DMS114 treated with DMSO at 0.1 percent for 48 hours (cell line): ENCODE measurements at regions not wholly inside any gene's neighbourhood (a gene's known extent, or its start where the extent isn't known, plus 50 kb on each side); places are given as distances from the start of the nearest gene placed in this dataset.
"Not testable (repeated sequence)": the region's sequence is repeated elsewhere in the genome, so short reads cannot be mapped to it uniquely, and the experiment has no call there.

Experiments
- DNase-seq: peaks from one replicate; lab custom pipeline; 2025; ENCODE audit not compliant: unreplicated experiment; lab: John Stamatoyannopoulos, UW

GRCh38 chr7:98771519-98771918 lies 98.3 kb downstream of the TMEM130 start:
- DNase-seq: no peak

- DNase-seq: no peak
These were observed 97.7 kb downstream of the TMEM130 start for GRCh38 chr7:98771941-98772603.

- no peak for DNase-seq
These were observed 94.9 kb downstream of the TMEM130 start for GRCh38 chr7:98774884-98775283.

- no peak for DNase-seq
These were observed 92.8 kb downstream of the TMEM130 start for GRCh38 chr7:98777051-98777450.

- no peak for DNase-seq
These were observed 91.4 kb downstream of the TMEM130 start for GRCh38 chr7:98778421-98778820.

- no peak for DNase-seq
These were observed 89.8 kb downstream of the TMEM130 start for GRCh38 chr7:98779800-98780587.

- no peak for DNase-seq
These were observed 85.5 kb downstream of the TMEM130 start for GRCh38 chr7:98784216-98784785.

- no peak for DNase-seq
These were observed 83.8 kb downstream of the TMEM130 start for GRCh38 chr7:98785929-98786571.

GRCh38 chr7:98788966-98789365 lies 80.8 kb downstream of the TMEM130 start:
- DNase-seq: no peak

GRCh38 chr7:98794453-98794852 lies 75.4 kb downstream of the TMEM130 start:
- not testable (repeated sequence) for DNase-seq

GRCh38 chr7:98795741-98796493 lies 73.9 kb downstream of the TMEM130 start:
- no peak for DNase-seq
